ENCODE measurements at regions not wholly inside any gene's neighbourhood (a gene's known extent, or its start where the extent isn't known, plus 50 kb on each side); places are given as distances from the start of the nearest gene placed in this dataset.

- ATAC-seq (ENCODE audit: insufficient read depth, low FRiP score) = no peak
- 74 to 81% methylated on average over 1 of the region's 1 CpG for WGBS, 2 donors
These were observed 407.0 kb upstream of the GRAMD2B start for GRCh38 chr5:126016256-126016655.

GRCh38 chr5:126017096-126017495, 406.1 kb upstream of the GRAMD2B start:
- H3K4me1 ChIP-seq (ENCODE audit: control insufficient read depth in 5 of 5, insufficient read depth in 5 of 5, low read length in 5 of 5) = peaks cover 0 to 8% (median 0%) of the 10 kb centered on the region in 5 donors
- TF ChIP-seq CTCF (IDR thresholded peaks at IDR 0.05; ENCODE audit: control extremely low read depth, extremely low read depth) = no peak
- no peaks in the 10 kb centered on the region for H3K36me3 ChIP-seq (ENCODE audit: control insufficient read depth in 4 of 4, insufficient read depth in 4 of 4, low read length in 4 of 4)
- no peak overlapping the region for H3K9ac ChIP-seq (ENCODE audit: insufficient read depth in 1 of 2, low read length in 2 of 2)
- DNase-seq (no peak), ATAC-seq (ENCODE audit: insufficient read depth, low FRiP score) (no peak)
- no peaks in the 10 kb centered on the region for H3K9me3 ChIP-seq (ENCODE audit: control insufficient read depth in 4 of 4, insufficient read depth in 3 of 4, low read length in 3 of 4)
- H3K27ac ChIP-seq (ENCODE audit: low read depth in 1 of 2, low read length in 1 of 2) = no peak overlapping the region
- H3K27me3 ChIP-seq (ENCODE audit: control insufficient read depth in 3 of 3, insufficient read depth in 3 of 3, low read length in 2 of 3) = no peaks in the 10 kb centered on the region
- WGBS, 2 donors = 97 to 98% methylated on average over 2 of the region's 2 CpGs
- H3K4me3 ChIP-seq = no peak overlapping the region

More at GRCh38 chr5:126016256-126016655, 407.0 kb upstream of the GRAMD2B start:
- Histone ChIP-seq H3K9ac (ENCODE audit: insufficient read depth in 1 of 2, low read length in 2 of 2) (no peak overlapping the region), H3K27me3 (ENCODE audit: control insufficient read depth in 3 of 3, insufficient read depth in 3 of 3, low read length in 2 of 3) (no peaks in the 10 kb centered on the region), H3K27ac (ENCODE audit: low read depth in 1 of 2, low read length in 1 of 2) (no peak overlapping the region), H3K36me3 (ENCODE audit: control insufficient read depth in 4 of 4, insufficient read depth in 4 of 4, low read length in 4 of 4) (no peaks in the 10 kb centered on the region), H3K9me3 (ENCODE audit: control insufficient read depth in 4 of 4, insufficient read depth in 3 of 4, low read length in 3 of 4) (no peaks in the 10 kb centered on the region), H3K4me3 (no peak overlapping the region), H3K4me1 (ENCODE audit: control insufficient read depth in 5 of 5, insufficient read depth in 5 of 5, low read length in 5 of 5) (peaks cover 0 to 8% (median 0%) of the 10 kb centered on the region in 5 donors)
- no peak for TF ChIP-seq CTCF (IDR thresholded peaks at IDR 0.05; ENCODE audit: control extremely low read depth, extremely low read depth)
- peak in 2 of 3 donors; percentile 34 to 68 for DNase-seq

GRCh38 chr5:126020770-126021169, 402.4 kb upstream of the GRAMD2B start:
- DNase-seq = no peak
- WGBS, 2 donors = 84 to 86% methylated on average over 5 of the region's 5 CpGs
- no peak for TF ChIP-seq CTCF (IDR thresholded peaks at IDR 0.05; ENCODE audit: control extremely low read depth, extremely low read depth)

GRCh38 chr5:126023994-126024441, 399.2 kb upstream of the GRAMD2B start:
- DNase-seq (no peak), ATAC-seq (ENCODE audit: insufficient read depth, low FRiP score) (no peak)
- no peaks in the 10 kb centered on the region for H3K36me3 ChIP-seq (ENCODE audit: control insufficient read depth in 4 of 4, insufficient read depth in 4 of 4, low read length in 4 of 4)
- peaks cover 0 to 5% (median 3%) of the 10 kb centered on the region in 4 donors for H3K9me3 ChIP-seq (ENCODE audit: control insufficient read depth in 4 of 4, insufficient read depth in 3 of 4, low read length in 3 of 4)
- TF ChIP-seq CTCF (IDR thresholded peaks at IDR 0.05; ENCODE audit: control extremely low read depth, extremely low read depth) = no peak
- H3K4me3 ChIP-seq = no peak overlapping the region
- no peaks in the 10 kb centered on the region for H3K27me3 ChIP-seq (ENCODE audit: control insufficient read depth in 3 of 3, insufficient read depth in 3 of 3, low read length in 2 of 3)
- H3K9ac ChIP-seq (ENCODE audit: insufficient read depth in 1 of 2, low read length in 2 of 2) = no peak overlapping the region
- WGBS, 2 donors = 76 to 85% methylated on average over 2 of the region's 2 CpGs
- no peak overlapping the region for H3K27ac ChIP-seq (ENCODE audit: low read depth in 1 of 2, low read length in 1 of 2)
- no peaks in the 10 kb centered on the region for H3K4me1 ChIP-seq (ENCODE audit: control insufficient read depth in 5 of 5, insufficient read depth in 5 of 5, low read length in 5 of 5)

More at GRCh38 chr5:126020770-126021169, 402.4 kb upstream of the GRAMD2B start:
- no peaks in the 10 kb centered on the region for H3K9me3 ChIP-seq (ENCODE audit: control insufficient read depth in 4 of 4, insufficient read depth in 3 of 4, low read length in 3 of 4)
- H3K27me3 ChIP-seq (ENCODE audit: control insufficient read depth in 3 of 3, insufficient read depth in 3 of 3, low read length in 2 of 3) = no peaks in the 10 kb centered on the region
- no peaks in the 10 kb centered on the region for H3K36me3 ChIP-seq (ENCODE audit: control insufficient read depth in 4 of 4, insufficient read depth in 4 of 4, low read length in 4 of 4)
- no peak overlapping the region for H3K27ac ChIP-seq (ENCODE audit: low read depth in 1 of 2, low read length in 1 of 2)
- ATAC-seq (ENCODE audit: insufficient read depth, low FRiP score) = no peak
- H3K4me3 ChIP-seq = no peak overlapping the region
- H3K9ac ChIP-seq (ENCODE audit: insufficient read depth in 1 of 2, low read length in 2 of 2) = no peak overlapping the region
- peaks cover 0 to under 1% (median 0%) of the 10 kb centered on the region in 5 donors for H3K4me1 ChIP-seq (ENCODE audit: control insufficient read depth in 5 of 5, insufficient read depth in 5 of 5, low read length in 5 of 5)

All from lung (tissue), 11 donors.